DND-41 (cell line): ENCODE measurements at regions not wholly inside any gene's neighbourhood (a gene's known extent, or its start where the extent isn't known, plus 50 kb on each side); places are given as distances from the start of the nearest gene placed in this dataset.

Source experiments
- ATAC-seq: fragments of 200-7000 bp; cut with Tn5 transposase; 3 replicates; pipeline ENCODE4 v1.9.1; 2021; ENCODE audit warnings: low read depth; ENCODE audit not compliant: insufficient read depth
- DNase-seq: peaks from one replicate; pipeline ENCODE4 v3.0.0-alpha.2; 2020
- H2AFZ ChIP-seq: 2 replicates; pipeline ENCODE4 v1.6.0; 2012; ENCODE audit warnings: low read depth, low read length
- H3K27ac ChIP-seq: 2 replicates; pipeline ENCODE4 v1.5.1; 2012; ENCODE audit warnings: low read length, inconsistent platforms
- H3K27me3 ChIP-seq: fragments of 200-600 bp; sonication (generic); 2 replicates; pipeline ENCODE4 v1.6.0; 2012; ENCODE audit warnings: low read length, mild to moderate bottlenecking, inconsistent platforms; ENCODE audit not compliant: insufficient read depth, poor library complexity
- H3K36me3 ChIP-seq: 2 replicates; pipeline ENCODE4 v1.5.1; 2012; ENCODE audit warnings: low read length, inconsistent platforms; ENCODE audit not compliant: insufficient read depth
- H3K4me1 ChIP-seq: 2 replicates; pipeline ENCODE4 v1.5.1; 2012; ENCODE audit warnings: mild to moderate bottlenecking, low read length; ENCODE audit not compliant: insufficient read depth
- H3K4me2 ChIP-seq: 2 replicates; pipeline ENCODE4 v1.6.0; 2012; ENCODE audit warnings: mild to moderate bottlenecking, moderate library complexity, low read length, inconsistent platforms; ENCODE audit not compliant: insufficient read depth
- H3K4me3 ChIP-seq, 2 experiments: fragments of 200-600 bp in 1 of 2; shearing (Covaris generic) in 1 of 2; 2 replicates each; pipeline ENCODE4 v1.5.1; 2012 to 2016; ENCODE audit warnings: inconsistent platforms in 2 of 2, low read length in 2 of 2, mild to moderate bottlenecking in 2 of 2, low read depth in 1 of 2, moderate library complexity in 1 of 2
- H3K79me2 ChIP-seq: 2 replicates; pipeline ENCODE4 v1.6.0; 2012; ENCODE audit warnings: low read length, inconsistent platforms; ENCODE audit not compliant: insufficient read depth
- H3K9ac ChIP-seq: 2 replicates; pipeline ENCODE4 v1.6.0; 2012; ENCODE audit warnings: low read depth, mild to moderate bottlenecking, inconsistent platforms, low read length, moderate library complexity
- H3K9me3 ChIP-seq: 2 replicates; pipeline ENCODE4 v1.5.1; 2012; ENCODE audit warnings: low read length, moderate library complexity, mild to moderate bottlenecking, inconsistent platforms; ENCODE audit not compliant: insufficient read depth, severe bottlenecking
- H4K20me1 ChIP-seq: 2 replicates; pipeline ENCODE4 v1.6.0; 2012; ENCODE audit warnings: low read length; ENCODE audit not compliant: insufficient read depth
- EZH2 ChIP-seq: IDR thresholded peaks from 3 replicates; pipeline ENCODE4 v1.6.1; 2012; ENCODE audit warnings: borderline replicate concordance, low read depth, mild to moderate bottlenecking, moderate library complexity, low read length, inconsistent platforms; ENCODE audit not compliant: severe bottlenecking
- TF ChIP-seq, protein P1 (sequence below): IDR thresholded peaks from 2 replicates; pipeline ENCODE4 v1.5.1; 2012; ENCODE audit warnings: borderline replicate concordance, low read length, moderate library complexity, mild to moderate bottlenecking; ENCODE audit not compliant: poor library complexity, severe bottlenecking; ENCODE audit errors: extremely low read depth

DNA sequence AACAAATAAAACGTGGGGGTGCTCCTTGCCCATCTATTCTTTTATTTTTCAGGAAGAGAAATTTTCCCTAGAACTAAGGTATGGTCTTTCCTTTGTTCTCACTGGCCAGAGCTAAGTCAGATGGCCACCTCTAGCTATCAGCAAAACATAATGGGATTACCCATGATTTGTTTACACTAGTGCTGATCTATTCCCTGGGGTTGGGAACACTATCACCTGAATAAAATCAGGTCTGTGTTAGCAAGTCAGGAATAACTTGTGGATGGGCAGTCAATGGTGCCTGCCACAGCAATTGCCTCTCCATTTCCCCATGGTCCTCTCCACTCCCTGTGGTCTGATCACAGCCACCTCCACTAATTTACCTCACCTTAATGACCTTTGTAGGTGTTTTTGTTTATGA lies 181.7 kb upstream of the CADPS start:
- Histone ChIP-seq H2AFZ (no peak overlapping the region), H3K36me3 (no peaks in the 10 kb centered on the region), H3K4me3 (no peak overlapping the region), H4K20me1 (no peaks in the 10 kb centered on the region), H3K4me1 (no peaks in the 10 kb centered on the region), H3K79me2 (no peaks in the 10 kb centered on the region), H3K27me3 (no peaks in the 10 kb centered on the region), H3K4me2 (no peak overlapping the region), H3K27ac (no peak overlapping the region), H3K9me3 (no peaks in the 10 kb centered on the region), H3K9ac (no peak overlapping the region)
- no peak for TF ChIP-seq EZH2
- TF ChIP-seq, protein P1, sequence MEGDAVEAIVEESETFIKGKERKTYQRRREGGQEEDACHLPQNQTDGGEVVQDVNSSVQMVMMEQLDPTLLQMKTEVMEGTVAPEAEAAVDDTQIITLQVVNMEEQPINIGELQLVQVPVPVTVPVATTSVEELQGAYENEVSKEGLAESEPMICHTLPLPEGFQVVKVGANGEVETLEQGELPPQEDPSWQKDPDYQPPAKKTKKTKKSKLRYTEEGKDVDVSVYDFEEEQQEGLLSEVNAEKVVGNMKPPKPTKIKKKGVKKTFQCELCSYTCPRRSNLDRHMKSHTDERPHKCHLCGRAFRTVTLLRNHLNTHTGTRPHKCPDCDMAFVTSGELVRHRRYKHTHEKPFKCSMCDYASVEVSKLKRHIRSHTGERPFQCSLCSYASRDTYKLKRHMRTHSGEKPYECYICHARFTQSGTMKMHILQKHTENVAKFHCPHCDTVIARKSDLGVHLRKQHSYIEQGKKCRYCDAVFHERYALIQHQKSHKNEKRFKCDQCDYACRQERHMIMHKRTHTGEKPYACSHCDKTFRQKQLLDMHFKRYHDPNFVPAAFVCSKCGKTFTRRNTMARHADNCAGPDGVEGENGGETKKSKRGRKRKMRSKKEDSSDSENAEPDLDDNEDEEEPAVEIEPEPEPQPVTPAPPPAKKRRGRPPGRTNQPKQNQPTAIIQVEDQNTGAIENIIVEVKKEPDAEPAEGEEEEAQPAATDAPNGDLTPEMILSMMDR = no peak
- no peak for ATAC-seq
- DNase-seq = no peak

DNA sequence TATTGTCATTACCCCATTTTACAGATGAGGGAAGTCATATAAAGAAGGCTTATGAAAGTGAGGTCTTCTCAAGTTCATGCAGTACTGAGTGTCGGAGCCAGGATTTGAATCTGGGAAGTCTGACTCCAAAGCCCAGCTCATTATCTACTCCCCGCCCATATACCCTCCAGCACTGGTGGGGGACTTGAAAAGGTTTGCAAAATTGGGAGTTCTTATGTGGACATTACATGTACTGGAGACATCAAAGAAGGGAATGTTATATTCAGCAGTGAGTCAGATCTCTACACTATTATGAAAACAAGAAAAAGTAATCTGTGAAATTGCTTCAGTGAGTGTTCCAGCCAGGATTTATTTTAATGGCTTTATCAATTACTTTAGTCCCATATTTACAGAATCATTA lies 185.2 kb upstream of the CADPS start:
- ATAC-seq (no peak), DNase-seq (no peak)
- H3K4me3 ChIP-seq = no peak overlapping the region
- no peaks in the 10 kb centered on the region for H4K20me1 ChIP-seq
- H3K9ac ChIP-seq = no peak overlapping the region
- H3K79me2 ChIP-seq = no peaks in the 10 kb centered on the region
- TF ChIP-seq, protein P1 = no peak
- no peak for TF ChIP-seq EZH2
- no peaks in the 10 kb centered on the region for H3K9me3 ChIP-seq
- no peaks in the 10 kb centered on the region for H3K27me3 ChIP-seq
- no peaks in the 10 kb centered on the region for H3K36me3 ChIP-seq
- H3K27ac ChIP-seq = no peak overlapping the region
- H3K4me1 ChIP-seq = no peaks in the 10 kb centered on the region
- no peak overlapping the region for H2AFZ ChIP-seq
- no peak overlapping the region for H3K4me2 ChIP-seq

DNA sequence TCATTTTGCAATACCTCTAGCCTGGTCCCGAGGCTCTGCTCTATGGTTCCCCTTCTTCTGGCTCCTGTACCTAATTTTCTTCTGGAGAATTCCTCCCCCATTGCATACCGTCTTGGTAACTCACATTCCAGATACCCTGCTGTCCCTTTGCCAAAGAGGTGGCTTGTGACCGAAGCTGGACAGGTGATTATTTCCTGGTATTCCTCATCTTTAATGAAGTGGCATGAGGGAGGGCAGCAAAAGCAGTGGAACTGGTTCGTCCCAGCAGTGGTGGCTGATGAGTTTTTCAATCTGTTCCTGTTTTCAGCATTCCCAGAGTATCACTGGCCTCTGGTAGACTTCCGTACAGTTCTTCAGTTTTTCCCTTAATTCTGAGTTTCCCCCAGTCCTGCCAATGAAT lies 186.2 kb upstream of the CADPS start:
- no peak overlapping the region for H3K27ac ChIP-seq
- H3K79me2 ChIP-seq = no peaks in the 10 kb centered on the region
- DNase-seq (no peak), ATAC-seq (no peak)
- TF ChIP-seq, protein P1 = no peak
- no peak for TF ChIP-seq EZH2
- no peaks in the 10 kb centered on the region for H4K20me1 ChIP-seq
- H3K36me3 ChIP-seq = no peaks in the 10 kb centered on the region
- no peaks in the 10 kb centered on the region for H3K4me1 ChIP-seq
- no peaks in the 10 kb centered on the region for H3K27me3 ChIP-seq
- no peak overlapping the region for H3K4me2 ChIP-seq
- H3K9ac ChIP-seq = no peak overlapping the region
- H3K9me3 ChIP-seq = no peaks in the 10 kb centered on the region
- H3K4me3 ChIP-seq = no peak overlapping the region
- no peak overlapping the region for H2AFZ ChIP-seq

DNA sequence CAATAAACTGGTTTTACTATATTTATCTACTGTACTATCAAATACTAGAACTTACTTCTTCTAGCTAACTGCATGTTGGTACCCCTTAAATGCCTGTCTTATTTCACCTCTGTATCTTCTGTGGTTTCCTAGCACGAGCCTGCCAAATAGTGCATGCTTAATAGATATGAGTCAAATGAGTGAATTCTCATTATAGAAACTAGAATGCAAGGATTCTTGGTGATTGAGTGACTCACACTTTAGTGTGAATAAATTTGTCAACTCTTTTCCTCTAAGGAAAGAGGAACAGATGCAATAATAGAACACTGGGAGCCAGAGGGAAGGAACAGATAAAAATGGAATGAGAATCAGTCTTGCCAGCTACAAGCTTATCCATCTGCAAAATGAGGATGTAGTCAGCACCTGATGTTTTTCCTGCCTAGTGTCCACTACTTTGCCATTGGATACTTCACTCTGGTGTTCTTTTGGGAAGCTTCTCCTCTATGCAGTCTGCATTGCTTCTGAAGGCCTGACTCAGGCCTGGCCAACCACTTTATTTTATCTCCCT lies 189.1 kb upstream of the CADPS start:
- H3K4me3 ChIP-seq = no peak overlapping the region
- no peaks in the 10 kb centered on the region for H3K9me3 ChIP-seq
- DNase-seq (no peak), ATAC-seq (no peak)
- TF ChIP-seq EZH2 = no peak
- TF ChIP-seq, protein P1 = no peak
- H3K27me3 ChIP-seq = no peaks in the 10 kb centered on the region
- no peaks in the 10 kb centered on the region for H4K20me1 ChIP-seq
- no peaks in the 10 kb centered on the region for H3K79me2 ChIP-seq
- H3K9ac ChIP-seq = no peak overlapping the region
- no peak overlapping the region for H3K4me2 ChIP-seq
- no peak overlapping the region for H2AFZ ChIP-seq
- H3K27ac ChIP-seq = no peak overlapping the region
- no peaks in the 10 kb centered on the region for H3K36me3 ChIP-seq
- H3K4me1 ChIP-seq = no peaks in the 10 kb centered on the region
